WTC11 (cell line): ENCODE measurements at regions not wholly inside any gene's neighbourhood (a gene's known extent, or its start where the extent isn't known, plus 50 kb on each side); places are given as distances from the start of the nearest gene placed in this dataset.

Experiments used
- ATAC-seq: fragments of 200-7000 bp; cut with Tn5 transposase; 2 replicates; pipeline ENCODE4 v1.10.0; 2021; ENCODE audit warnings: mild to moderate bottlenecking, moderate library complexity
- CTCF ChIA-PET: fragments of 300-600 bp; sonication (Branson Sonifier 250); formaldehyde crosslinking; loops from one replicate; lab custom pipeline; 2021; ENCODE audit warnings: antibody characterized with exemption; lab: Charles Lee
- POLR2A ChIA-PET: fragments of 350-600 bp; sonication (Branson Sonifier 250); formaldehyde crosslinking; loops from one replicate; lab custom pipeline; 2021; ENCODE audit warnings: antibody characterized with exemption; lab: Charles Lee
- DNase-seq: peaks from one replicate; pipeline ENCODE4 v3.0.0; 2021; ENCODE audit warnings: low spot score
- H3K27ac Mint-ChIP-seq: 2 replicates; pipeline ENCODE4 v1.8.0; 2021; ENCODE audit warnings: mixed read lengths
- H3K27me3 Mint-ChIP-seq: 2 replicates; pipeline ENCODE4 v1.8.0; 2021; ENCODE audit warnings: low read depth, mild to moderate bottlenecking, moderate library complexity, mixed read lengths
- H3K36me3 Mint-ChIP-seq: 2 replicates; pipeline ENCODE4 v1.8.0; 2021; ENCODE audit warnings: mixed read lengths
- H3K4me1 Mint-ChIP-seq: 2 replicates; pipeline ENCODE4 v1.8.0; 2022; ENCODE audit warnings: mixed read lengths
- H3K4me3 Mint-ChIP-seq: 2 replicates; pipeline ENCODE4 v1.8.0; 2021; ENCODE audit warnings: mild to moderate bottlenecking, moderate library complexity, mixed read lengths
- H3K9me3 Mint-ChIP-seq: 2 replicates; pipeline ENCODE4 v1.8.0; 2021; ENCODE audit warnings: mixed read lengths
- FOXP1 ChIP-seq: sonication (generic); formaldehyde crosslinking; IDR thresholded peaks from 2 replicates; pipeline ENCODE4 v1.8.0; 2022; ENCODE audit warnings: missing genetic modification reagents, mild to moderate bottlenecking, moderate library complexity, borderline replicate concordance
- MYBL2 ChIP-seq: sonication (generic); formaldehyde crosslinking; IDR thresholded peaks from 2 replicates; pipeline ENCODE4 v1.8.1; 2023; ENCODE audit warnings: mild to moderate bottlenecking, moderate library complexity, missing genetic modification reagents
- OVOL2 ChIP-seq: fragments of 250-450 bp; sonication (Bioruptor Pico); IDR thresholded peaks from 2 replicates; pipeline ENCODE4 v1.9.0; 2021; ENCODE audit warnings: mild to moderate bottlenecking, borderline replicate concordance
- TEAD4 ChIP-seq: sonication (generic); formaldehyde crosslinking; IDR thresholded peaks from 2 replicates; pipeline ENCODE4 v1.8.0; 2022; ENCODE audit warnings: mild to moderate bottlenecking, missing genetic modification reagents
- ZNF138 ChIP-seq: sonication (generic); formaldehyde crosslinking; conservative IDR thresholded peaks from 2 replicates; pipeline ENCODE4 v1.8.1; 2022; ENCODE audit warnings: mild to moderate bottlenecking, moderate library complexity, missing genetic modification reagents
- TF ChIP-seq, protein P1 (sequence below): fragments of 250-450 bp; sonication (Bioruptor Pico); IDR thresholded peaks from 2 replicates; pipeline ENCODE4 v1.9.0; 2021; ENCODE audit warnings: mild to moderate bottlenecking, borderline replicate concordance
- TF ChIP-seq, protein P2 (sequence below): sonication (generic); formaldehyde crosslinking; IDR thresholded peaks from 2 replicates; pipeline ENCODE4 v1.8.1; 2022; ENCODE audit warnings: missing genetic modification reagents, borderline replicate concordance
- TF ChIP-seq, protein P3 (sequence below): sonication (generic); formaldehyde crosslinking; IDR thresholded peaks from 2 replicates; pipeline ENCODE4 v1.8.0; 2022; ENCODE audit warnings: missing genetic modification reagents
- TF ChIP-seq, protein P4 (sequence below): sonication (generic); formaldehyde crosslinking; IDR thresholded peaks from 2 replicates; pipeline ENCODE4 v1.8.1; 2023; ENCODE audit warnings: mild to moderate bottlenecking, missing genetic modification reagents
- TF ChIP-seq, protein P5 (sequence below): sonication (generic); formaldehyde crosslinking; IDR thresholded peaks from 2 replicates; pipeline ENCODE4 v1.8.1; 2023; ENCODE audit warnings: mild to moderate bottlenecking, missing genetic modification reagents
- TF ChIP-seq, protein P6 (sequence below): sonication (generic); formaldehyde crosslinking; IDR thresholded peaks from 2 replicates; pipeline ENCODE4 v1.8.1; 2023; ENCODE audit warnings: mild to moderate bottlenecking, missing genetic modification reagents, moderate library complexity

DNA sequence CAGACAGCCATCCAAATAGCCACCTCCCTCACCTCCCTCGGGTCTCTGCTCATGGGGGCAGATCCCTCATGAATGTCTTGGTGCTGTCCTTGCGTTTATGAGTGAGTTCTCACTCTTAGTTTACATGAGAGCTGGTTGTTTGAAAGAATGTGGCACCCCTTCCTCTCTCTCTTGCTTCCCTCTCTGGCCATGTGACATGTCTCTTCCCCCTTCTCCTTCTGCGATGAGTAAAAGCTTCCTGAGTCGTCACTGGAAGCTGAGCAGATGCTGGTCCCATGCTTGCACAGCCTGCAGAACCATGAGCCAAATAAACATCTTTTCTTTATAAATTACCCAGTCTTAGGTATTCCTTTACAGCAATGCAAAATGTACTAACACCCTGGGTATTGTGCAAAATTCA lies 208.7 kb downstream of the LACC1 start (continued):
- TF ChIP-seq, protein P1, sequence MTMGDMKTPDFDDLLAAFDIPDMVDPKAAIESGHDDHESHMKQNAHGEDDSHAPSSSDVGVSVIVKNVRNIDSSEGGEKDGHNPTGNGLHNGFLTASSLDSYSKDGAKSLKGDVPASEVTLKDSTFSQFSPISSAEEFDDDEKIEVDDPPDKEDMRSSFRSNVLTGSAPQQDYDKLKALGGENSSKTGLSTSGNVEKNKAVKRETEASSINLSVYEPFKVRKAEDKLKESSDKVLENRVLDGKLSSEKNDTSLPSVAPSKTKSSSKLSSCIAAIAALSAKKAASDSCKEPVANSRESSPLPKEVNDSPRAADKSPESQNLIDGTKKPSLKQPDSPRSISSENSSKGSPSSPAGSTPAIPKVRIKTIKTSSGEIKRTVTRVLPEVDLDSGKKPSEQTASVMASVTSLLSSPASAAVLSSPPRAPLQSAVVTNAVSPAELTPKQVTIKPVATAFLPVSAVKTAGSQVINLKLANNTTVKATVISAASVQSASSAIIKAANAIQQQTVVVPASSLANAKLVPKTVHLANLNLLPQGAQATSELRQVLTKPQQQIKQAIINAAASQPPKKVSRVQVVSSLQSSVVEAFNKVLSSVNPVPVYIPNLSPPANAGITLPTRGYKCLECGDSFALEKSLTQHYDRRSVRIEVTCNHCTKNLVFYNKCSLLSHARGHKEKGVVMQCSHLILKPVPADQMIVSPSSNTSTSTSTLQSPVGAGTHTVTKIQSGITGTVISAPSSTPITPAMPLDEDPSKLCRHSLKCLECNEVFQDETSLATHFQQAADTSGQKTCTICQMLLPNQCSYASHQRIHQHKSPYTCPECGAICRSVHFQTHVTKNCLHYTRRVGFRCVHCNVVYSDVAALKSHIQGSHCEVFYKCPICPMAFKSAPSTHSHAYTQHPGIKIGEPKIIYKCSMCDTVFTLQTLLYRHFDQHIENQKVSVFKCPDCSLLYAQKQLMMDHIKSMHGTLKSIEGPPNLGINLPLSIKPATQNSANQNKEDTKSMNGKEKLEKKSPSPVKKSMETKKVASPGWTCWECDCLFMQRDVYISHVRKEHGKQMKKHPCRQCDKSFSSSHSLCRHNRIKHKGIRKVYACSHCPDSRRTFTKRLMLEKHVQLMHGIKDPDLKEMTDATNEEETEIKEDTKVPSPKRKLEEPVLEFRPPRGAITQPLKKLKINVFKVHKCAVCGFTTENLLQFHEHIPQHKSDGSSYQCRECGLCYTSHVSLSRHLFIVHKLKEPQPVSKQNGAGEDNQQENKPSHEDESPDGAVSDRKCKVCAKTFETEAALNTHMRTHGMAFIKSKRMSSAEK (CRISPR knock-in tag): no peak
- TF ChIP-seq, all 79 proteins: peak for 0

DNA sequence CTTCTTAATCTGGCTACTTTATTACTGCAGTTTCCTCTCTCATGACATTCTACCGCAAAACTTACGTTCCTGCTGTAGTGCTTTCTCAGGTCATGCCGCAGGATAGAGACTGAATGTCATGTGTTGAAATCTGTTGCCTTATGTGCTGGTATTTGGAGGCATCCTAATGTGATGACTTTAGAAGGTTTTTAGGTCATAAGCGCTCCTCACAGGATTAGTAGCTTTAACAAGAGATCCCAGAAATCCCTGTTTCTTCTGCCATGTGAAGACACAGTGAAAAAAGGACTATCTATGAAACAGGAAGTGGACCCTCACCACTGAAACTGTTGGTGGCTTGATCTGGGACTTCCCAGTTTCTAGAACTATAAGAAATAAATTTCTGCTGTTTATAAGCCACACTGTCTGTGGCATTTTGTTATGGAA lies 209.3 kb downstream of the LACC1 start:
- Mint-ChIP-seq H3K4me1 (no peaks in the 10 kb centered on the region), H3K4me3 (no peak overlapping the region), H3K36me3 (peaks cover 12% of the 10 kb centered on the region), H3K27ac (no peak overlapping the region), H3K9me3 (peaks cover 42% of the 10 kb centered on the region), H3K27me3 (peaks cover 4% of the 10 kb centered on the region; the same call in 1 of the 2 replicates)
- CTCF ChIA-PET: no interaction called here
- ATAC-seq: no peak
- DNase-seq: no peak
- POLR2A ChIA-PET: no interaction called here
- TF ChIP-seq, protein P2, sequence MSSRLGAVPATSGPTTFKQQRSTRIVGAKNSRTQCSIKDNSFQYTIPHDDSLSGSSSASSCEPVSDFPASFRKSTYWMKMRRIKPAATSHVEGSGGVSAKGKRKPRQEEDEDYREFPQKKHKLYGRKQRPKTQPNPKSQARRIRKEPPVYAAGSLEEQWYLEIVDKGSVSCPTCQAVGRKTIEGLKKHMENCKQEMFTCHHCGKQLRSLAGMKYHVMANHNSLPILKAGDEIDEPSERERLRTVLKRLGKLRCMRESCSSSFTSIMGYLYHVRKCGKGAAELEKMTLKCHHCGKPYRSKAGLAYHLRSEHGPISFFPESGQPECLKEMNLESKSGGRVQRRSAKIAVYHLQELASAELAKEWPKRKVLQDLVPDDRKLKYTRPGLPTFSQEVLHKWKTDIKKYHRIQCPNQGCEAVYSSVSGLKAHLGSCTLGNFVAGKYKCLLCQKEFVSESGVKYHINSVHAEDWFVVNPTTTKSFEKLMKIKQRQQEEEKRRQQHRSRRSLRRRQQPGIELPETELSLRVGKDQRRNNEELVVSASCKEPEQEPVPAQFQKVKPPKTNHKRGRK (CRISPR knock-in tag): no peak
- TF ChIP-seq, protein P1 (CRISPR knock-in tag): no peak
- TF ChIP-seq, protein P3, sequence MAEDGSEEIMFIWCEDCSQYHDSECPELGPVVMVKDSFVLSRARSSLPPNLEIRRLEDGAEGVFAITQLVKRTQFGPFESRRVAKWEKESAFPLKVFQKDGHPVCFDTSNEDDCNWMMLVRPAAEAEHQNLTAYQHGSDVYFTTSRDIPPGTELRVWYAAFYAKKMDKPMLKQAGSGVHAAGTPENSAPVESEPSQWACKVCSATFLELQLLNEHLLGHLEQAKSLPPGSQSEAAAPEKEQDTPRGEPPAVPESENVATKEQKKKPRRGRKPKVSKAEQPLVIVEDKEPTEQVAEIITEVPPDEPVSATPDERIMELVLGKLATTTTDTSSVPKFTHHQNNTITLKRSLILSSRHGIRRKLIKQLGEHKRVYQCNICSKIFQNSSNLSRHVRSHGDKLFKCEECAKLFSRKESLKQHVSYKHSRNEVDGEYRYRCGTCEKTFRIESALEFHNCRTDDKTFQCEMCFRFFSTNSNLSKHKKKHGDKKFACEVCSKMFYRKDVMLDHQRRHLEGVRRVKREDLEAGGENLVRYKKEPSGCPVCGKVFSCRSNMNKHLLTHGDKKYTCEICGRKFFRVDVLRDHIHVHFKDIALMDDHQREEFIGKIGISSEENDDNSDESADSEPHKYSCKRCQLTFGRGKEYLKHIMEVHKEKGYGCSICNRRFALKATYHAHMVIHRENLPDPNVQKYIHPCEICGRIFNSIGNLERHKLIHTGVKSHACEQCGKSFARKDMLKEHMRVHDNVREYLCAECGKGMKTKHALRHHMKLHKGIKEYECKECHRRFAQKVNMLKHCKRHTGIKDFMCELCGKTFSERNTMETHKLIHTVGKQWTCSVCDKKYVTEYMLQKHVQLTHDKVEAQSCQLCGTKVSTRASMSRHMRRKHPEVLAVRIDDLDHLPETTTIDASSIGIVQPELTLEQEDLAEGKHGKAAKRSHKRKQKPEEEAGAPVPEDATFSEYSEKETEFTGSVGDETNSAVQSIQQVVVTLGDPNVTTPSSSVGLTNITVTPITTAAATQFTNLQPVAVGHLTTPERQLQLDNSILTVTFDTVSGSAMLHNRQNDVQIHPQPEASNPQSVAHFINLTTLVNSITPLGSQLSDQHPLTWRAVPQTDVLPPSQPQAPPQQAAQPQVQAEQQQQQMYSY: no peak
- TF ChIP-seq, protein P4, sequence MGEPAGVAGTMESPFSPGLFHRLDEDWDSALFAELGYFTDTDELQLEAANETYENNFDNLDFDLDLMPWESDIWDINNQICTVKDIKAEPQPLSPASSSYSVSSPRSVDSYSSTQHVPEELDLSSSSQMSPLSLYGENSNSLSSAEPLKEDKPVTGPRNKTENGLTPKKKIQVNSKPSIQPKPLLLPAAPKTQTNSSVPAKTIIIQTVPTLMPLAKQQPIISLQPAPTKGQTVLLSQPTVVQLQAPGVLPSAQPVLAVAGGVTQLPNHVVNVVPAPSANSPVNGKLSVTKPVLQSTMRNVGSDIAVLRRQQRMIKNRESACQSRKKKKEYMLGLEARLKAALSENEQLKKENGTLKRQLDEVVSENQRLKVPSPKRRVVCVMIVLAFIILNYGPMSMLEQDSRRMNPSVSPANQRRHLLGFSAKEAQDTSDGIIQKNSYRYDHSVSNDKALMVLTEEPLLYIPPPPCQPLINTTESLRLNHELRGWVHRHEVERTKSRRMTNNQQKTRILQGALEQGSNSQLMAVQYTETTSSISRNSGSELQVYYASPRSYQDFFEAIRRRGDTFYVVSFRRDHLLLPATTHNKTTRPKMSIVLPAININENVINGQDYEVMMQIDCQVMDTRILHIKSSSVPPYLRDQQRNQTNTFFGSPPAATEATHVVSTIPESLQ: no peak
- TF ChIP-seq MYBL2 (CRISPR knock-in tag): no peak

DNA sequence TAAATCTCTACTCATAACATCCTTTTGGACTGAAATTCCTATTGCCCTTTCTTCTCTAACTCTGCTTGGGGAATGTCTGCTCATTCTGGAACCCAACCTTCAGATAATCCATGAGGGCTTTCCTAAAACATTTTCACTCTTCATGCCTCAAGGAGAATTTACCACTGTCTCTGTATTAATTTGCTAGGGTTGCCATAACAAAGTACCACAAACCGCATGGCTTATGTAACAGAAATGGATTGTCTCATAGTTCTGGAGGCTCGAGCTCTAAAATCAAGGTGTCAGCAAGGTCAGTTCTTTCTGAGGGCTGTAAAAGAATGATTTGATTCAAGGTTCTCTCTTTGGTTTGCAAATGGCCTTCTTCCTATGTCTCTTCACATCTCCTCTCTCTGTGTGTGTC lies 209.7 kb downstream of the LACC1 start:
- H3K27ac Mint-ChIP-seq: no peak overlapping the region
- H3K4me3 Mint-ChIP-seq: no peak overlapping the region
- H3K27me3 Mint-ChIP-seq: peaks cover 4% of the 10 kb centered on the region; the same call in 1 of the 2 replicates
- peaks cover 42% of the 10 kb centered on the region for H3K9me3 Mint-ChIP-seq
- ATAC-seq (no peak), DNase-seq (no peak)
- no peaks in the 10 kb centered on the region for H3K4me1 Mint-ChIP-seq
- peaks cover 12% of the 10 kb centered on the region for H3K36me3 Mint-ChIP-seq
- TF ChIP-seq ZNF138 (CRISPR knock-in tag): no peak
- TF ChIP-seq TEAD4 (CRISPR knock-in tag): no peak
- no peak for TF ChIP-seq FOXP1 (CRISPR knock-in tag)
- TF ChIP-seq OVOL2 (CRISPR knock-in tag): no peak
- TF ChIP-seq, protein P5, sequence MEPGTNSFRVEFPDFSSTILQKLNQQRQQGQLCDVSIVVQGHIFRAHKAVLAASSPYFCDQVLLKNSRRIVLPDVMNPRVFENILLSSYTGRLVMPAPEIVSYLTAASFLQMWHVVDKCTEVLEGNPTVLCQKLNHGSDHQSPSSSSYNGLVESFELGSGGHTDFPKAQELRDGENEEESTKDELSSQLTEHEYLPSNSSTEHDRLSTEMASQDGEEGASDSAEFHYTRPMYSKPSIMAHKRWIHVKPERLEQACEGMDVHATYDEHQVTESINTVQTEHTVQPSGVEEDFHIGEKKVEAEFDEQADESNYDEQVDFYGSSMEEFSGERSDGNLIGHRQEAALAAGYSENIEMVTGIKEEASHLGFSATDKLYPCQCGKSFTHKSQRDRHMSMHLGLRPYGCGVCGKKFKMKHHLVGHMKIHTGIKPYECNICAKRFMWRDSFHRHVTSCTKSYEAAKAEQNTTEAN (CRISPR knock-in tag): no peak
- TF ChIP-seq, protein P6, sequence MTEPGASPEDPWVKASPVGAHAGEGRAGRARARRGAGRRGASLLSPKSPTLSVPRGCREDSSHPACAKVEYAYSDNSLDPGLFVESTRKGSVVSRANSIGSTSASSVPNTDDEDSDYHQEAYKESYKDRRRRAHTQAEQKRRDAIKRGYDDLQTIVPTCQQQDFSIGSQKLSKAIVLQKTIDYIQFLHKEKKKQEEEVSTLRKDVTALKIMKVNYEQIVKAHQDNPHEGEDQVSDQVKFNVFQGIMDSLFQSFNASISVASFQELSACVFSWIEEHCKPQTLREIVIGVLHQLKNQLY (CRISPR knock-in tag): no peak
- TF ChIP-seq, all 79 proteins: peak for 0
- ChIA-PET CTCF (no interaction called here), POLR2A (no interaction called here)
